GM23338 (cell line): ENCODE measurements at regions not wholly inside any gene's neighbourhood (a gene's known extent, or its start where the extent isn't known, plus 50 kb on each side); places are given as distances from the start of the nearest gene placed in this dataset.

Source experiments
- ATAC-seq: fragments of 200-7000 bp; cut with Tn5 transposase; 3 replicates; pipeline ENCODE4 v1.9.1; 2020
- DNase-seq: peaks from one replicate; pipeline ENCODE4 v3.0.0-alpha.2; 2015; ENCODE audit warnings: low spot score
- H2AFZ ChIP-seq: fragments of 200-600 bp; sonication (generic); 2 replicates; pipeline ENCODE4 v1.8.0; 2016; ENCODE audit warnings: antibody characterized with exemption, mild to moderate bottlenecking, moderate library complexity
- H3F3A ChIP-seq: fragments of 200-600 bp; sonication (generic); replicated peaks from 2 replicates; pipeline ENCODE4 v1.8.0; 2017; ENCODE audit warnings: antibody characterized with exemption, mixed run types, low read depth
- H3K27ac ChIP-seq: fragments of 200-600 bp; sonication (generic); 2 replicates; pipeline ENCODE4 v1.6.1; 2016; ENCODE audit warnings: low read depth
- H3K27me3 ChIP-seq: fragments of 200-600 bp; sonication (generic); 2 replicates; pipeline ENCODE4 v1.8.0; 2016; ENCODE audit warnings: mild to moderate bottlenecking, mixed run types, moderate library complexity; ENCODE audit not compliant: insufficient read depth
- H3K36me3 ChIP-seq: fragments of 200-600 bp; sonication (generic); 2 replicates; pipeline ENCODE4 v1.8.0; 2016; ENCODE audit warnings: mild to moderate bottlenecking; ENCODE audit not compliant: insufficient read depth
- H3K4me1 ChIP-seq: fragments of 200-600 bp; sonication (generic); 2 replicates; pipeline ENCODE4 v1.8.0; 2016; ENCODE audit warnings: mild to moderate bottlenecking, moderate library complexity; ENCODE audit not compliant: insufficient read depth
- H3K4me2 ChIP-seq: fragments of 200-600 bp; sonication (generic); 2 replicates; pipeline ENCODE4 v1.7.1; 2017; ENCODE audit warnings: mixed run types
- H3K4me3 ChIP-seq: fragments of 200-600 bp; sonication (generic); 2 replicates; pipeline ENCODE4 v1.6.1; 2016; ENCODE audit warnings: mixed run types
- H3K79me2 ChIP-seq: fragments of 200-600 bp; sonication (generic); replicated peaks from 2 replicates; pipeline ENCODE4 v1.8.0; 2017; ENCODE audit warnings: mild to moderate bottlenecking; ENCODE audit not compliant: insufficient read depth
- H3K9me2 ChIP-seq: fragments of 200-600 bp; sonication (generic); 2 replicates; pipeline ENCODE4 v1.8.0; 2017; ENCODE audit not compliant: insufficient read depth
- H4K20me1 ChIP-seq: fragments of 200-600 bp; sonication (generic); replicated peaks from 2 replicates; pipeline ENCODE4 v1.8.0; 2017; ENCODE audit warnings: mild to moderate bottlenecking; ENCODE audit not compliant: insufficient read depth
- H3K27ac Mint-ChIP-seq: 2 replicates; pipeline ENCODE4 v1.8.0; 2020; ENCODE audit warnings: inconsistent platforms, mild to moderate bottlenecking, moderate library complexity, mixed read lengths
- H3K27me3 Mint-ChIP-seq: 3 replicates; pipeline ENCODE4 v1.8.0; 2022; ENCODE audit warnings: low read depth, mild to moderate bottlenecking, moderate library complexity, mixed read lengths, inconsistent platforms; ENCODE audit not compliant: insufficient read depth, poor library complexity
- H3K36me3 Mint-ChIP-seq: 3 replicates; pipeline ENCODE4 v1.8.0; 2021; ENCODE audit warnings: low read depth, mild to moderate bottlenecking, inconsistent platforms, moderate library complexity, mixed read lengths
- H3K4me1 Mint-ChIP-seq: 3 replicates; pipeline ENCODE4 v1.8.0; 2020; ENCODE audit warnings: mild to moderate bottlenecking, inconsistent platforms, mixed read lengths
- H3K4me3 Mint-ChIP-seq: 3 replicates; pipeline ENCODE4 v1.8.0; 2021; ENCODE audit warnings: moderate library complexity, mild to moderate bottlenecking, inconsistent platforms, mixed read lengths
- H3K9me3 Mint-ChIP-seq: 3 replicates; pipeline ENCODE4 v1.8.0; 2020; ENCODE audit warnings: moderate library complexity, mild to moderate bottlenecking, inconsistent platforms, mixed read lengths
- CREB1 ChIP-seq: fragments of 250-450 bp; sonication (Bioruptor Pico); IDR thresholded peaks from 2 replicates; pipeline ENCODE4 v1.5.0; 2020; ENCODE audit warnings: low read depth, mild to moderate bottlenecking, moderate library complexity
- ETS1 ChIP-seq: IDR thresholded peaks from 2 replicates; pipeline ENCODE4 v1.6.1; 2016; ENCODE audit warnings: antibody characterized with exemption
- EZH2phosphoT487 ChIP-seq: fragments of 200-600 bp; sonication (generic); IDR thresholded peaks from one replicate; pipeline ENCODE4 v1.8.1; 2018; ENCODE audit warnings: antibody characterized with exemption; ENCODE audit not compliant: unreplicated experiment
- POLR2AphosphoS5 ChIP-seq: IDR thresholded peaks from 2 replicates; pipeline ENCODE4 v1.6.1; 2016; ENCODE audit warnings: antibody characterized with exemption, low read depth
- REST ChIP-seq: IDR thresholded peaks from one replicate; pipeline ENCODE4 v1.6.1; 2018; ENCODE audit warnings: antibody characterized with exemption; ENCODE audit not compliant: unreplicated experiment
- ZNF114 ChIP-seq: fragments of 250-450 bp; sonication (Bioruptor Pico); IDR thresholded peaks from 2 replicates; pipeline ENCODE4 v1.5.0; 2020; ENCODE audit warnings: mild to moderate bottlenecking, moderate library complexity
- ZNF331 ChIP-seq: fragments of 250-450 bp; sonication (Bioruptor Pico); IDR thresholded peaks from 2 replicates; pipeline ENCODE4 v1.5.0; 2020; ENCODE audit warnings: low read depth, mild to moderate bottlenecking, moderate library complexity
- ZNF462 ChIP-seq: fragments of 250-450 bp; sonication (Bioruptor Pico); IDR thresholded peaks from 2 replicates; pipeline ENCODE4 v1.5.0; 2020; ENCODE audit warnings: mild to moderate bottlenecking, moderate library complexity

- TF ChIP-seq REST: no peak
- no peak for TF ChIP-seq ZNF331 (CRISPR knock-in tag)
Measured at GRCh38 chr1:87905651-87906050, 577.0 kb downstream of the LMO4 start (continued).

- no peak overlapping the region for H3K27ac Mint-ChIP-seq
- Histone ChIP-seq H3K27me3 (no peaks in the 10 kb centered on the region), H3K9me2 (no peaks in the 10 kb centered on the region), H3K36me3 (no peaks in the 10 kb centered on the region), H3F3A (no peaks in the 10 kb centered on the region), H3K4me2 (no peak overlapping the region), H3K79me2 (no peaks in the 10 kb centered on the region), H3K4me3 (no peak overlapping the region), H3K27ac (no peak overlapping the region), H3K4me1 (no peaks in the 10 kb centered on the region), H4K20me1 (no peaks in the 10 kb centered on the region), H2AFZ (peak overlapping the region; percentile 48; the same call in 1 of the 2 replicates)
- no peaks in the 10 kb centered on the region for H3K9me3 Mint-ChIP-seq
- H3K36me3 Mint-ChIP-seq: no peaks in the 10 kb centered on the region
- peaks cover 8% of the 10 kb centered on the region; the same call in 2 of the 3 replicates for H3K4me1 Mint-ChIP-seq
- peaks cover 2% of the 10 kb centered on the region for H3K27me3 Mint-ChIP-seq
- DNase-seq (no peak), ATAC-seq (no peak)
- H3K4me3 Mint-ChIP-seq: no peak overlapping the region
- TF ChIP-seq ZNF331 (CRISPR knock-in tag) (no peak), ZNF114 (CRISPR knock-in tag) (no peak), REST (no peak), EZH2phosphoT487 (no peak), ETS1 (no peak), POLR2AphosphoS5 (no peak), CREB1 (no peak), ZNF462 (CRISPR knock-in tag) (no peak)
Measured at GRCh38 chr1:87906078-87906477, 577.4 kb downstream of the LMO4 start.
